NCI-H2107 treated with DMSO at 0.1 percent for 48 hours (cell line): ENCODE measurements at regions not wholly inside any gene's neighbourhood (a gene's known extent, or its start where the extent isn't known, plus 50 kb on each side); places are given as distances from the start of the nearest gene placed in this dataset.

ENCODE experiments used
- DNase-seq: peaks from one replicate; lab custom pipeline; 2025; ENCODE audit not compliant: unreplicated experiment; lab: John Stamatoyannopoulos, UW

- no peak for DNase-seq
Measured at GRCh38 chr16:35480361-35480760, 2020.9 kb downstream of the TP53TG3F start.

- DNase-seq: no peak
Measured at GRCh38 chr16:35480988-35481387, 2021.6 kb downstream of the TP53TG3F start.

- no peak for DNase-seq
Measured at GRCh38 chr16:35485915-35486314, 2026.5 kb downstream of the TP53TG3F start.

- DNase-seq: no peak
Measured at GRCh38 chr16:35492225-35492624, 2032.8 kb downstream of the TP53TG3F start.

GRCh38 chr16:35497399-35497798 is 2038.0 kb downstream of the TP53TG3F start:
- no peak for DNase-seq

- no peak for DNase-seq
Measured at GRCh38 chr16:35506018-35506897, 2046.8 kb downstream of the TP53TG3F start.

- no peak for DNase-seq
Measured at GRCh38 chr16:35506898-35507194, 2047.4 kb downstream of the TP53TG3F start.

GRCh38 chr16:35510701-35511100 is 2051.3 kb downstream of the TP53TG3F start:
- no peak for DNase-seq

- DNase-seq: no peak
Measured at GRCh38 chr16:35516551-35516950, 2057.1 kb downstream of the TP53TG3F start.

- DNase-seq: no peak
Measured at GRCh38 chr16:35516971-35517370, 2057.6 kb downstream of the TP53TG3F start.

GRCh38 chr16:35523991-35524390 is 2064.6 kb downstream of the TP53TG3F start:
- DNase-seq: no peak

- DNase-seq: no peak
Measured at GRCh38 chr16:35525979-35526590, 2066.7 kb downstream of the TP53TG3F start.

- no peak for DNase-seq
Measured at GRCh38 chr16:35532576-35532975, 2073.2 kb downstream of the TP53TG3F start.

- no peak for DNase-seq
Measured at GRCh38 chr16:35533683-35534082, 2074.3 kb downstream of the TP53TG3F start.

GRCh38 chr16:35543486-35543885 is 2084.1 kb downstream of the TP53TG3F start:
- no peak for DNase-seq

- DNase-seq: no peak
Measured at GRCh38 chr16:35552763-35553162, 2093.4 kb downstream of the TP53TG3F start.

- DNase-seq: no peak
Measured at GRCh38 chr16:35557731-35558130, 2098.3 kb downstream of the TP53TG3F start.

- no peak for DNase-seq
Measured at GRCh38 chr16:35559911-35560636, 2100.7 kb downstream of the TP53TG3F start.

GRCh38 chr16:35560637-35560984 is 2101.2 kb downstream of the TP53TG3F start:
- no peak for DNase-seq

GRCh38 chr16:35561346-35561745 is 2101.9 kb downstream of the TP53TG3F start:
- no peak for DNase-seq

- DNase-seq: no peak
Measured at GRCh38 chr16:35562471-35562870, 2103.1 kb downstream of the TP53TG3F start.

GRCh38 chr16:35562919-35563318 is 2103.5 kb downstream of the TP53TG3F start:
- no peak for DNase-seq
